ENCODE measurements at regions not wholly inside any gene's neighbourhood (a gene's known extent, or its start where the extent isn't known, plus 50 kb on each side); places are given as distances from the start of the nearest gene placed in this dataset.

GRCh38 chr1:101431956-101432510, 195.2 kb downstream of the S1PR1 start:
- no peak for ATAC-seq
- no peak for TF ChIP-seq ZFP3 (CRISPR knock-in tag; IDR thresholded peaks at IDR 0.05)
- no peak for TF ChIP-seq ARNTL (CRISPR knock-in tag; IDR thresholded peaks at IDR 0.05; ENCODE audit: borderline replicate concordance, low read depth)
- no peak for TF ChIP-seq ESRRG (CRISPR knock-in tag; IDR thresholded peaks at IDR 0.05)

- TF ChIP-seq TCF4 (CRISPR knock-in tag; IDR thresholded peaks at IDR 0.05; ENCODE audit: borderline replicate concordance) = no peak
- no peak for TF ChIP-seq ZNF70 (CRISPR knock-in tag; IDR thresholded peaks at IDR 0.05)
- TF ChIP-seq ZC3H10 (CRISPR knock-in tag; IDR thresholded peaks at IDR 0.05) = no peak
- no peak for TF ChIP-seq TSHZ2 (CRISPR knock-in tag; IDR thresholded peaks at IDR 0.05)
- no peak for TF ChIP-seq ZFP30 (CRISPR knock-in tag; IDR thresholded peaks at IDR 0.05)
- no peak for TF ChIP-seq OSR1 (CRISPR knock-in tag; IDR thresholded peaks at IDR 0.05)
- no peak for TF ChIP-seq ESRRG (CRISPR knock-in tag; IDR thresholded peaks at IDR 0.05)
- no peak for TF ChIP-seq CSDC2 (CRISPR knock-in tag; IDR thresholded peaks at IDR 0.05)
- TF ChIP-seq ZNF565 (CRISPR knock-in tag; conservative IDR thresholded peaks at IDR 0.05; ENCODE audit: low read depth) = no peak
- ATAC-seq = no peak
Measured at GRCh38 chr1:101435831-101436511, 199.2 kb downstream of the S1PR1 start.

GRCh38 chr1:101437800-101438199, 201.0 kb downstream of the S1PR1 start:
- no peak for TF ChIP-seq BACH2 (CRISPR knock-in tag; IDR thresholded peaks at IDR 0.05; ENCODE audit: borderline replicate concordance)
- TF ChIP-seq OSR1 (CRISPR knock-in tag; IDR thresholded peaks at IDR 0.05) = no peak
- no peak for TF ChIP-seq ZFP30 (CRISPR knock-in tag; IDR thresholded peaks at IDR 0.05)
- no peak for TF ChIP-seq PPARA (CRISPR knock-in tag; IDR thresholded peaks at IDR 0.05; ENCODE audit: borderline replicate concordance)
- TF ChIP-seq ZNF565 (CRISPR knock-in tag; conservative IDR thresholded peaks at IDR 0.05; ENCODE audit: low read depth) = no peak
- TF ChIP-seq ZNF8 (CRISPR knock-in tag; IDR thresholded peaks at IDR 0.05) = no peak
- TF ChIP-seq SNAI2 (CRISPR knock-in tag; IDR thresholded peaks at IDR 0.05) = no peak
- no peak for TF ChIP-seq RARB (CRISPR knock-in tag; IDR thresholded peaks at IDR 0.05)
- no peak for ATAC-seq

GRCh38 chr1:101438359-101438758, 201.5 kb downstream of the S1PR1 start:
- TF ChIP-seq ZFP3 (CRISPR knock-in tag; IDR thresholded peaks at IDR 0.05) (no peak), SNAI2 (CRISPR knock-in tag; IDR thresholded peaks at IDR 0.05) (no peak), OSR1 (CRISPR knock-in tag; IDR thresholded peaks at IDR 0.05) (no peak), TCF4 (CRISPR knock-in tag; IDR thresholded peaks at IDR 0.05; ENCODE audit: borderline replicate concordance) (no peak), GLIS3 (CRISPR knock-in tag; IDR thresholded peaks at IDR 0.05) (no peak), ARNTL (CRISPR knock-in tag; IDR thresholded peaks at IDR 0.05; ENCODE audit: borderline replicate concordance, low read depth) (no peak)
- ATAC-seq = peak; percentile 65; the same call in 1 of the 3 replicates

GRCh38 chr1:101440485-101440884, 203.7 kb downstream of the S1PR1 start:
- TF ChIP-seq CREB5 (CRISPR knock-in tag; IDR thresholded peaks at IDR 0.05; ENCODE audit: low read depth) (no peak), TCF4 (CRISPR knock-in tag; IDR thresholded peaks at IDR 0.05; ENCODE audit: borderline replicate concordance) (0 out of 2 replicates have a peak, but pooled peaks have one; percentile 13), CSRNP3 (CRISPR knock-in tag; IDR thresholded peaks at IDR 0.05) (no peak), GLIS3 (CRISPR knock-in tag; IDR thresholded peaks at IDR 0.05) (no peak), TSHZ2 (CRISPR knock-in tag; IDR thresholded peaks at IDR 0.05) (0 out of 2 replicates have a peak, but pooled peaks have one; percentile 36), ARNTL (CRISPR knock-in tag; IDR thresholded peaks at IDR 0.05; ENCODE audit: borderline replicate concordance, low read depth) (no peak), ZNF565 (CRISPR knock-in tag; conservative IDR thresholded peaks at IDR 0.05; ENCODE audit: low read depth) (no peak)
- no peak for ATAC-seq
